ENCODE measurements at regions not wholly inside any gene's neighbourhood (a gene's known extent, or its start where the extent isn't known, plus 50 kb on each side); places are given as distances from the start of the nearest gene placed in this dataset.

- DNase-seq (ENCODE audit: low read depth in 2 of 2) = peak; percentile 53 to 56
These were observed 75.9 kb upstream of the TNRC6C start for GRCh38 chr17:77882481-77883212.

GRCh38 chr17:77883213-77883650 is 75.3 kb upstream of the TNRC6C start:
- no peak for DNase-seq (ENCODE audit: low read depth in 2 of 2)

GRCh38 chr17:77884019-77884418 is 74.5 kb upstream of the TNRC6C start:
- no peak for DNase-seq (ENCODE audit: low read depth in 2 of 2)

GRCh38 chr17:77884967-77885641 is 73.4 kb upstream of the TNRC6C start:
- no peak for DNase-seq (ENCODE audit: low read depth in 2 of 2)

- DNase-seq (ENCODE audit: low read depth in 2 of 2) = no peak
These were observed 72.7 kb upstream of the TNRC6C start for GRCh38 chr17:77885678-77886386.

- DNase-seq (ENCODE audit: low read depth in 2 of 2) = no peak
These were observed 72.1 kb upstream of the TNRC6C start for GRCh38 chr17:77886387-77886728.

- DNase-seq (ENCODE audit: low read depth in 2 of 2) = no peak
These were observed 71.4 kb upstream of the TNRC6C start for GRCh38 chr17:77887110-77887463.

- peak; percentile 49 to 63 for DNase-seq (ENCODE audit: low read depth in 2 of 2)
These were observed 70.8 kb upstream of the TNRC6C start for GRCh38 chr17:77887464-77888241.

- DNase-seq (ENCODE audit: low read depth in 2 of 2) = no peak
These were observed 70.0 kb upstream of the TNRC6C start for GRCh38 chr17:77888242-77889134.

- no peak for DNase-seq (ENCODE audit: low read depth in 2 of 2)
These were observed 69.4 kb upstream of the TNRC6C start for GRCh38 chr17:77889135-77889505.

- DNase-seq (ENCODE audit: low read depth in 2 of 2) = no peak
These were observed 68.4 kb upstream of the TNRC6C start for GRCh38 chr17:77889866-77890760.

GRCh38 chr17:77890771-77891170 is 67.7 kb upstream of the TNRC6C start:
- no peak for DNase-seq (ENCODE audit: low read depth in 2 of 2)

- no peak for DNase-seq (ENCODE audit: low read depth in 2 of 2)
These were observed 66.9 kb upstream of the TNRC6C start for GRCh38 chr17:77891602-77892001.

- DNase-seq (ENCODE audit: low read depth in 2 of 2) = no peak
These were observed 66.5 kb upstream of the TNRC6C start for GRCh38 chr17:77892031-77892430.

- no peak for DNase-seq (ENCODE audit: low read depth in 2 of 2)
These were observed 65.9 kb upstream of the TNRC6C start for GRCh38 chr17:77892469-77893143.

- no peak for DNase-seq (ENCODE audit: low read depth in 2 of 2)
These were observed 65.1 kb upstream of the TNRC6C start for GRCh38 chr17:77893144-77894044.

GRCh38 chr17:77894126-77894956 is 64.2 kb upstream of the TNRC6C start:
- DNase-seq (ENCODE audit: low read depth in 2 of 2) = no peak

All from stimulated activated CD8-positive, alpha-beta memory T cell treated with anti-CD3 and anti-CD28 coated beads, Interleukin-15, amount 100 ng/mL, for 4 hours (primary cell).